GM19397 (cell line): ENCODE measurements at regions not wholly inside any gene's neighbourhood (a gene's known extent, or its start where the extent isn't known, plus 50 kb on each side); places are given as distances from the start of the nearest gene placed in this dataset.

Experiments used
- ATAC-seq: cut with Tn5 transposase; IDR thresholded peaks from one replicate; pipeline ENCODE4 v1.9.1; 2021; ENCODE audit warnings: mild to moderate bottlenecking, moderate library complexity; ENCODE audit not compliant: unreplicated experiment

- no peak for ATAC-seq
Observed at GRCh38 chr9:106404137-106404536, 458.8 kb upstream of the ZNF462 start.

GRCh38 chr9:106405871-106406435, 457.0 kb upstream of the ZNF462 start:
- ATAC-seq, result no peak

GRCh38 chr9:106414042-106414441, 448.9 kb upstream of the ZNF462 start:
- ATAC-seq, result no peak

- no peak for ATAC-seq
Observed at GRCh38 chr9:106417685-106418084, 445.3 kb upstream of the ZNF462 start.

DNA sequence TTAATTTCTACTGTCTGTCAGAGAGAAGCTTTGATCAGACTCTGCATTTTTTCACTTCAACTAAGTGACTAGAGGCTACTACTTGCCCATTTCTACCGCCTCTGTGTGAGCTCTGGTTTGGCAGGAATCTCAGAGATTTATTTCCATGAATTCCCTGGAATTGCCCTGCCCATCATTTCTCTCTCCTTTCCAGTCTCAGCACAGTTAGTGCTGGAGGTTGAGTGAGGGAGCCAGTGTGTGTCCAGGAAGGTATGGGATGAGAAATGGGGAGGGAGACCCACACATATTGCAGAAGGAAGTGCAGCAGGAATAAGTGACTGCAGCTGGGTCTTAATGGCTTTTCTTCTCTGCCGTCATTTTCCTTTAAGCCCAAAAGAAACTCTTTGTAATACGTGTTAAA, 443.1 kb upstream of the ZNF462 start:
- no peak for ATAC-seq

- peak; percentile 77 for ATAC-seq
Observed at GRCh38 chr9:106420511-106420944, 442.4 kb upstream of the ZNF462 start.

DNA sequence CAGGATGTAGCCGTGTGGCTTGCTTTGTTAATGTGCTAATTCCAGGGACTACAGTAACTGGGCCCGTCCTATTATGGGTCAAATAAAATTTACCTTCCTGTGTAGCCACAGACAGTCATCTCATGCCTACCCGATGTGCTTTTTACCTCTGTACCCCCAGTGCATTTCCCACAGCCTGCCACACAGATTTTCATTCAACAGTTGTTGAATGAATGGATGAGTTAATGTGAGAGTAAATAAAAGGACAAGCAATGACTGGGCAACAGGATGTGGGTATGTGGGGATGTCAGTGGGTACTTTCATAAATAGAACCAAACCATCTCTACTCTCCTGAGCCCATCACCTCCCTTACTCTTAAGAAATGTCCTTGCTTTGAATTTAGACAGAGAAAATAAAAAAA, 441.2 kb upstream of the ZNF462 start:
- peak; percentile 43 for ATAC-seq

DNA sequence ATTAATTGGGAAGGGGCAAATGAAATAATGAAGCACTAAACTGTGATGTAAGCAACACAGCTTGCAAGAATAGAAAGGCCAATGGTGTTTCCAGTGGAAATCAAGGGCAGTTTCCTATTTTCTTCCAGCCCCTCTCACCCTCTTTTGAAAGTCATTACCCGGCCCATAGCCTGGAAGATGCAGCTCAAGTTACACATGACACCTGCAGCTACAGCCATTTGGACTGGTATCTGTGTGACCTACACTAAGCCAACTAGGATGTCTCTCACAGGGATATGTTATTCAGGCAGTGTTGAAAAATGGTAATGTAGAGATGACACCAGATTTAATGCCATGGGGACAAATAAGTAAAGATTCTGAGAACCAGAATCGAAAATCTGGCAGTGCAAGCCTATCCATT, 439.4 kb upstream of the ZNF462 start:
- ATAC-seq, result no peak

DNA sequence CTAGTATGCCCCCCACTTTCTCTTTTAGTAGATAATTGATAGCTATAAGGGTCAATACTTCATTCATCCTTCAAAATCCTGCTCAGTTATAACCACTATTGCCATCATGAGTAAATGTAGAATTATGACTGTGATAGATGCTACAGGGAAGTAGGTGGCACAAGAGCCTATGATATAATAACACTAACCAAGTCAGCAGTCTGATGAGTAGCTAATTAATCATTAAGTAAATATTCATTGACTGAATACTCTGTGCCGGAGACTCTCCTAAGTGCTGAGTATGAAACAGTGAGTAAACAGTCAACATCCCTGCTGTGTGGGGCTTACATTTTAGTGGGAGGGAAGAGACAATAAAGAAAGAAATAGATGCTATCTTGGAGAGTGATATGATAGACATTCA, 430.3 kb upstream of the ZNF462 start:
- no peak for ATAC-seq

DNA sequence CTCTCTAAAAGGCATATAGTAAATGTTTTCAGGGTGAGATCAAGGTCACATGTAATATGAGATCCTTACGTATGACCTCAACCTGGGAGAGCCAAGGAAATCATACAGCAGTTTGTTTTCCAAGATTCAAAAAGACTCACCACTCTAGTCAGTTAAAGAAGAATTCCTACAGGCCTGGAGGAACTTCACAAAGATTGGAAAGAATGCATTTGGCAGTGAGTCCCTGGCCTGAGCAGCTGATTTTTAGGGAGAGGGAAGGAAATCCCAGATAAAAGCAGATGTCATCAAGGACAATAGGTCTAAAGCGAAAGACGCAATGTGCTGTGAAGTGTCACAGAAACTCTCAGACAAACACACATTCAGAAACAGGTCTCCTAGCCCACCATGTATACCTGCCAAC, 424.0 kb upstream of the ZNF462 start:
- no peak for ATAC-seq

DNA sequence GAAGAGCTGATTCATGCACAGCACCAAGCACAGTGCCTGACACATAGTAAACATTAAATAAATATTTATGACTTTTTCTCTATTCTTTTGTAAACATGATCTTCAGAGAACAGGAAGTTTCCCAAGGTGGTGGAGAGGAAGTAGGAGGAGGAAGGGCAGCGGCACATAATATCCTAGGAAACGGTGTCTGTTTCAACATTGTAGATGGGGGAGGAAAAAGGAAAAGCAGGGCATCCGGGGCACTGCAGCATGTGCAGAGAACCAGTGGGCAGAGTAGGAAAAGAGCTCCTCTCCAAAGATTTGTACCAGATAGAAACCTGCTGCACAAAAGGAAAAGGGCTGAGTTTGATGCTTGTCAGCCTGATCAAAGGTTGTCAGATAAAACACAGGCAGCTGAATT, 421.7 kb upstream of the ZNF462 start:
- ATAC-seq, result no peak

DNA sequence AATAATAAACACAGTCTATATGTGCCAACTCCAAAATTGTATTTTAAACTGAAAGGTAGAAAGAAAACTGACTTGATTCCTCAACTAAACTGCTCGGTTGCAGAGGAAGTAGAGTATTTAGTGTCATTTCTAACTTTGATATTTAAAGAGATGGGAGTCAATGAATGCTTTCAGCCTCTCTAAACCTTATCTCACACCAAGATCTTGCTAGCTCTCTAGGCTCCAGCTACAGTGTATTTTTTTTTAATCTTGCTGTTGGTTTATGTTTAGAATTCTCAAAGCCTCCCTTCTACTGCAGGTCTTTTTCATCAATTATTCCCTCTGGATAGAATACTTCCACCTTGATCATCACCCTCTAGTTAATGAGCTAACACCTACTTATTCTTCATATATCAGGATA, 419.4 kb upstream of the ZNF462 start:
- ATAC-seq, result no peak

DNA sequence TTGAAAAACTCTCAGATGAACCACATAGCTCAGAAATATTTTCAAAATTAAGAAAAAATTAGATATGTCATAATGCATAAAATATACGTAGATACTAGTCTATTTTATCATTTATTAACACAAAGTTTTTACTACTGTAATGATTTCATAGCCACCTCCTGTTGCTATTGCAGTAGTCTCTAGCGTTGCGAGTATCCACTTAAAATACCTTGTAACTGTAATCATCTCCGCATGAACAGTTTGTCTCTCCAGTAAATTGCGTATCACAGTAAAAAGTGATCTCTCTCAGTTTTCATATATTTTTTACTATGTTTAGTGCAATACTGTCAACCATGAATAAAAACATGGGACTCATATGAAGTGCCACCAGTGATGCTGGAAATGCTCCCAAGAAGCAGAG, 417.9 kb upstream of the ZNF462 start:
- ATAC-seq, result no peak

DNA sequence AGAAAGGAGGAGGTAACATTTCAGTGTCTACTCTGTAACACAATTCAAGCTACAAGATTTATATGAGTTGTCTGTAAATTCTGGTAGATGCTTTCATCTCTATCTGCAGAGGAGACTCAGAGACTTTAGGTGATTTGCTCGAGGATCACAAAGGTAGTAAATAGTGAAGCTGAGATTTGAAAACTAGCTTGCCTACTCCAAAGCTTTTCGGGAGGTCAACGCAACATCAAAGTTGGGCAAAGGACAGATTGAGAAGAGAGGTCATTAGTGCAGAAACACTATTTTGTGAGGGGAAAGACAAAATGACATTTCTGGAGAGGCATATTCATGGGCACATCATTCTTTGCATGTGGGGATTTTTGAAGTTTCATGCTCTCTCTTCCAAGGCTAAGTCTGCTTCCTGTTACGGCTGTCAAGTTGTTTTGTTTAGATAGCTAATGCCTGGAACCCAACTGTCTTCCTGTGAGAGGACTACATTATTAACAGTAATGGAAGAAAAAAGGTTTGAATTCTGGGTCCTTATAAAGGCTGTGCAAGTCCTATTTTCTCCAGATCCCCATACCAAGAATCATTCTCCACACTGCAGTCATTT, 413.5 kb upstream of the ZNF462 start:
- no peak for ATAC-seq

GRCh38 chr9:106450549-106450948, 412.4 kb upstream of the ZNF462 start:
- no peak for ATAC-seq

GRCh38 chr9:106451223-106451622, 411.7 kb upstream of the ZNF462 start:
- ATAC-seq, result no peak

- ATAC-seq, result no peak
Observed at GRCh38 chr9:106456581-106456980, 406.4 kb upstream of the ZNF462 start.

DNA sequence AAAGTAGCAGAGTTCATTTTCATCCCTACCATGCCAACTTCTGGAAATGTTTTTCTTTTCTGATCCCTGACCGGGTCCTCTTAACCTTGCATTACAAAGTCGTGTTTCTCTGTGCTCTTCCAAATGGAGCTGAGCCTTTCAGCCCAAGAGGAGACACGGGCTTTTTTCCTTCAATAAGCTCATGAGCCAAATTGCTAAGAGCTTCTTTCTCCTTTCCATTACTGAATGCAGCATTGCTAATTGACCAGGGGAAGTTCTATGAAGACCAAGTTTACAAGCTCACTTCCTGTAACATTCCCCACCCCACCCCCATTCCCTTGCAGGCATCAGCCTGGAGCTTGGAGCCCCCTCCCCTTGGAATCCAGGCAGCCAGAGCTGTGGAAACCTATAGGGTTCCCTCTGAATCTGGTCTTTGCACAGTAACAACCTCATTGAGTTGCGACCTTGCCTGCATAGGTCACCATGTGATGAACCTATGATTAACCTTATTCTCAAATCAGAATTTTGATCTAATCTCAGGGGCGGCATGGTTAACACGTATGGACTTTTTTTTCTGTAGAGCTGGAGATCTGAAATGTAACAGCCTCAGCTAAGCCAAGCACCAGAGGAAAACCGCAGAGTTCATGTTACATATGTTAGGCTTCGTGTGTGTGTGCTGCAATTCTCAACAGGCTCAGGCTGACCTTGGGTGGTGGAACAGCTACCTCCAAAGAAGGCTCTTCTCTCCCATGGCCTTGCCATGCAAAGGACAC, 395.7 kb upstream of the ZNF462 start:
- ATAC-seq, result no peak

GRCh38 chr9:106467865-106468164, 395.2 kb upstream of the ZNF462 start:
- ATAC-seq, result no peak

GRCh38 chr9:106468431-106468830, 394.5 kb upstream of the ZNF462 start:
- ATAC-seq, result no peak

GRCh38 chr9:106478312-106478711, 384.7 kb upstream of the ZNF462 start:
- no peak for ATAC-seq

- ATAC-seq, result no peak
Observed at GRCh38 chr9:106478727-106479126, 384.2 kb upstream of the ZNF462 start.

DNA sequence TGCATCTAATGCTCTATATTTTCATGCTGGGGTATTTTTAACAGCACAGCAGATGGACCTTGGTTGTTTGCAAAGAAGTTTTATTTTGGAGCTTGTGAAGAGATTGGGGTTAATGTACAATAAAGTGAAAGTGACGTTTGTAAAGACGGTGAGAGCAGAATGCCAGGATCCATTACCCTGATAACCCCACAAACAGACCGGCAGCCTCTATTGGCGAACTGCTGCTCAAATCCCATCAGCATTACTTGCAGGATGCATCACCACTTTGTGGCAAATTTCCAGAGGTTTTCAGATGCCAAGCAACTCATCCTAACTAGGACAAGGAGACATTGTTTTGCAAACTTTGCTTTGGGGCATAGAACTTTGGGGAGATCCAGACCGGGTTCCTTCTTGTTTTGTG, 383.3 kb upstream of the ZNF462 start:
- ATAC-seq, result no peak
